ENCODE measurements at regions not wholly inside any gene's neighbourhood (a gene's known extent, or its start where the extent isn't known, plus 50 kb on each side); places are given as distances from the start of the nearest gene placed in this dataset.

DNA sequence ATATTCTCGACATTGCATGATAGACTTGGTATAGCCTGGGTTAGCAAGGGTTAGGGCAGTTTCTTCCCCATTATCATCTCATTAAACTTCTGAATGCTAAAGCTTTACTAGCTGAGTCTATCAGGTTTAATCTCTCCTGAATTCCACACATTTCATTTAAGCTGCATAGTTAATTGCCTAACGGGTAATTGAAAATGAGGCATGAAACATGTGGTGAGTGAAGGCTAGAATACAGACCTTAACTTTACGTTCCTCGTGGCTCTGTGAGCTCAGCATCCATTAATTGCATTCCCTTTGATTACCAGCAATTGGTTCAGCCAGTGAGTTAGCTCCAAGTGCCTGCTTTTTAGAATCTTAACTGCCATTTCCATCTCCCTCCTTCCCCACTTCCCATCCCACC is 126.5 kb upstream of the MEX3C start:
- no peak overlapping the region for H3K27ac ChIP-seq (ENCODE audit: insufficient read length, low read depth, low read length)
- no peak overlapping the region for H2BK15ac ChIP-seq (ENCODE audit: low read depth, low read length)
- H3K4me2 ChIP-seq (ENCODE audit: insufficient read depth, insufficient read length, low read length), result no peak overlapping the region
- no peak overlapping the region for H4K91ac ChIP-seq (ENCODE audit: insufficient read length, low read depth, low read length)
- H3K4me1 ChIP-seq (ENCODE audit: insufficient read depth, low read length), result no peaks in the 10 kb centered on the region
- H2BK12ac ChIP-seq (ENCODE audit: insufficient read length, low read depth, low read length), result no peak overlapping the region
- no peak overlapping the region for H2AK5ac ChIP-seq (ENCODE audit: insufficient read length, low read length)
- no peak overlapping the region for H4K8ac ChIP-seq (replicated peaks; ENCODE audit: insufficient read length, low read depth, low read length)
- Mint-ChIP-seq H3K36me3 (ENCODE audit: insufficient read depth in 1 of 3, low read depth in 3 of 3) (peaks cover 0 to 10% (median 0%) of the 10 kb centered on the region in 3 experiments; a peak in 5 of 7 replicates), H3K4me3 (no peak overlapping the region), H3K9me3 (peaks cover 2 to 4% of the 10 kb centered on the region in 2 experiments; a peak in 3 of 5 replicates), H3K27me3 (ENCODE audit: low read depth) (no peaks in the 10 kb centered on the region; the same call in none of the 2 replicates), H3K4me1 (peaks cover 18 to 20% of the 10 kb centered on the region in 2 experiments), H3K27ac (no peak overlapping the region)
- H4K5ac ChIP-seq (ENCODE audit: insufficient read length, low read depth, low read length), result no peak overlapping the region
- no peak overlapping the region for H2BK120ac ChIP-seq (ENCODE audit: low read depth, low read length, poor library complexity, severe bottlenecking)
- no CpG with 5 or more reads among the region's 4 CpGs for WGBS (ENCODE audit: extremely low coverage, insufficient read length, low lambda C conversion rate)
- H3T11ph ChIP-seq (ENCODE audit: low read length), result no peak overlapping the region
- H2BK5ac ChIP-seq (ENCODE audit: insufficient read length, low read length), result no peak overlapping the region
- no peaks in the 10 kb centered on the region for H4K20me1 ChIP-seq (ENCODE audit: control insufficient read depth, insufficient read depth, insufficient read length)
- no peaks in the 10 kb centered on the region for H3K79me1 ChIP-seq (ENCODE audit: insufficient read depth, low read depth, low read length, poor library complexity, severe bottlenecking)
- H3K4ac ChIP-seq (ENCODE audit: low read depth, low read length), result no peak overlapping the region
- TF ChIP-seq, protein P1, sequence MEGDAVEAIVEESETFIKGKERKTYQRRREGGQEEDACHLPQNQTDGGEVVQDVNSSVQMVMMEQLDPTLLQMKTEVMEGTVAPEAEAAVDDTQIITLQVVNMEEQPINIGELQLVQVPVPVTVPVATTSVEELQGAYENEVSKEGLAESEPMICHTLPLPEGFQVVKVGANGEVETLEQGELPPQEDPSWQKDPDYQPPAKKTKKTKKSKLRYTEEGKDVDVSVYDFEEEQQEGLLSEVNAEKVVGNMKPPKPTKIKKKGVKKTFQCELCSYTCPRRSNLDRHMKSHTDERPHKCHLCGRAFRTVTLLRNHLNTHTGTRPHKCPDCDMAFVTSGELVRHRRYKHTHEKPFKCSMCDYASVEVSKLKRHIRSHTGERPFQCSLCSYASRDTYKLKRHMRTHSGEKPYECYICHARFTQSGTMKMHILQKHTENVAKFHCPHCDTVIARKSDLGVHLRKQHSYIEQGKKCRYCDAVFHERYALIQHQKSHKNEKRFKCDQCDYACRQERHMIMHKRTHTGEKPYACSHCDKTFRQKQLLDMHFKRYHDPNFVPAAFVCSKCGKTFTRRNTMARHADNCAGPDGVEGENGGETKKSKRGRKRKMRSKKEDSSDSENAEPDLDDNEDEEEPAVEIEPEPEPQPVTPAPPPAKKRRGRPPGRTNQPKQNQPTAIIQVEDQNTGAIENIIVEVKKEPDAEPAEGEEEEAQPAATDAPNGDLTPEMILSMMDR (conservative IDR thresholded peaks at IDR 0.05), result no peak
- no peak overlapping the region for H2AFZ ChIP-seq (ENCODE audit: low read length)
- H2BK20ac ChIP-seq (ENCODE audit: low read depth, low read length, poor library complexity, severe bottlenecking), result no peak overlapping the region
- no peak overlapping the region for H3K14ac ChIP-seq (ENCODE audit: insufficient read depth, low read length)
- H3K23me2 ChIP-seq (ENCODE audit: insufficient read length, low read depth, low read length, poor library complexity, severe bottlenecking), result no peaks in the 10 kb centered on the region
- H3K9me3 ChIP-seq (ENCODE audit: control insufficient read depth, low read depth, low read length), result no peaks in the 10 kb centered on the region
- H3K56ac ChIP-seq (ENCODE audit: insufficient read length, low read depth, low read length), result no peak overlapping the region
- H3K9ac ChIP-seq (ENCODE audit: extremely low read depth, insufficient read length, low read length), result no peak overlapping the region
- H3K18ac ChIP-seq (ENCODE audit: insufficient read length, low read depth, low read length), result no peak overlapping the region
- H3K23ac ChIP-seq (ENCODE audit: insufficient read length, low read depth, low read length), result no peak overlapping the region
- DNase-seq, result no peak
- H3K79me2 ChIP-seq (ENCODE audit: insufficient read depth, low read length), result no peaks in the 10 kb centered on the region
- H3K27me3 ChIP-seq (ENCODE audit: insufficient read depth, low read length), result no peaks in the 10 kb centered on the region
